ENCODE measurements at regions not wholly inside any gene's neighbourhood (a gene's known extent, or its start where the extent isn't known, plus 50 kb on each side); places are given as distances from the start of the nearest gene placed in this dataset.

DNA sequence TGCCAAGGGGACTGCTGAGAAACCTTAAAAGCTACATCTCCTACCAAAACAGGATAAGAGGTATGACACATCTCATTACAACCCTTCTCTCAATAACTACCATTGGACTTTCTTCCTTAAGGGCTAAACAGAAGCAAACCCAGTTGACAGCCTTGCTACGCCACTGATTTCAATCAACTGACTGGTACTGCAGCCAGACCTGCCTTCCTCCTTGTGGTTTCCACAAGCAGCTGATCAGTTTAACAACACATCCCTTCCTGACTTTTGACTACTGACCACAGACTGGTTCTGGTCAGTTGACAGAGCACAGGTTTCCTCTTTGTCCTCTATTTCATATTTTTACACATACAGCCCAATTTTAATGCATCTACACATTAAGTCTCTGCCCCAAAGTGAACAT, 108.8 kb downstream of the ADAMTS1 start:
- H2AFZ ChIP-seq (ENCODE audit: low read length), result no peak overlapping the region
- ATAC-seq (no peak), DNase-seq (no peak)
- no peaks in the 10 kb centered on the region for H3K9me2 ChIP-seq (replicated peaks; ENCODE audit: low read length)
- no peak overlapping the region for H3K27ac ChIP-seq (ENCODE audit: low read length)
- H3K4me1 ChIP-seq (ENCODE audit: insufficient read depth, low read length), result no peaks in the 10 kb centered on the region
- H3K36me3 ChIP-seq (ENCODE audit: low read depth, low read length), result no peaks in the 10 kb centered on the region
- H3F3A ChIP-seq (ENCODE audit: low read length, unreplicated experiment), result no peaks in the 10 kb centered on the region
- H3K79me2 ChIP-seq (ENCODE audit: low read length), result no peaks in the 10 kb centered on the region
- intact Hi-C loops (cut with micrococcal nuclease), result no loop called here
- no peak for TF ChIP-seq EZH2 (IDR thresholded peaks at IDR 0.05; ENCODE audit: low read length, unreplicated experiment)
- TF ChIP-seq, protein P1, sequence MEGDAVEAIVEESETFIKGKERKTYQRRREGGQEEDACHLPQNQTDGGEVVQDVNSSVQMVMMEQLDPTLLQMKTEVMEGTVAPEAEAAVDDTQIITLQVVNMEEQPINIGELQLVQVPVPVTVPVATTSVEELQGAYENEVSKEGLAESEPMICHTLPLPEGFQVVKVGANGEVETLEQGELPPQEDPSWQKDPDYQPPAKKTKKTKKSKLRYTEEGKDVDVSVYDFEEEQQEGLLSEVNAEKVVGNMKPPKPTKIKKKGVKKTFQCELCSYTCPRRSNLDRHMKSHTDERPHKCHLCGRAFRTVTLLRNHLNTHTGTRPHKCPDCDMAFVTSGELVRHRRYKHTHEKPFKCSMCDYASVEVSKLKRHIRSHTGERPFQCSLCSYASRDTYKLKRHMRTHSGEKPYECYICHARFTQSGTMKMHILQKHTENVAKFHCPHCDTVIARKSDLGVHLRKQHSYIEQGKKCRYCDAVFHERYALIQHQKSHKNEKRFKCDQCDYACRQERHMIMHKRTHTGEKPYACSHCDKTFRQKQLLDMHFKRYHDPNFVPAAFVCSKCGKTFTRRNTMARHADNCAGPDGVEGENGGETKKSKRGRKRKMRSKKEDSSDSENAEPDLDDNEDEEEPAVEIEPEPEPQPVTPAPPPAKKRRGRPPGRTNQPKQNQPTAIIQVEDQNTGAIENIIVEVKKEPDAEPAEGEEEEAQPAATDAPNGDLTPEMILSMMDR (conservative IDR thresholded peaks at IDR 0.05; ENCODE audit: low read depth, low read length), result no peak
- TF ChIP-seq EZH2phosphoT487 (IDR thresholded peaks at IDR 0.05; ENCODE audit: borderline replicate concordance, low read length), result no peak
- ChIA-PET CTCF (interaction anchor here (0.6 kb wide), 1 partner anchor 530 kb away, joined by 4 read pairs; no protein-coding TSS in a partner anchor), POLR2A (ENCODE audit: unreplicated experiment) (interaction anchor here (0.7 kb wide), 1 partner anchor 57 kb away, joined by 3 read pairs; no protein-coding TSS in a partner anchor)
- H3K27me3 ChIP-seq (ENCODE audit: low read length), result no peaks in the 10 kb centered on the region
- H3K9ac ChIP-seq (ENCODE audit: low read length), result no peak overlapping the region
- no TSS peak for BruUV-seq (replicated peaks)
- H3K4me3 ChIP-seq (ENCODE audit: low read length), result no peak overlapping the region
- H3K4me2 ChIP-seq (ENCODE audit: low read length), result no peak overlapping the region
- H3K9me3 ChIP-seq (ENCODE audit: low read length), result no peaks in the 10 kb centered on the region
- H4K20me1 ChIP-seq (ENCODE audit: low read length), result no peaks in the 10 kb centered on the region

DNA sequence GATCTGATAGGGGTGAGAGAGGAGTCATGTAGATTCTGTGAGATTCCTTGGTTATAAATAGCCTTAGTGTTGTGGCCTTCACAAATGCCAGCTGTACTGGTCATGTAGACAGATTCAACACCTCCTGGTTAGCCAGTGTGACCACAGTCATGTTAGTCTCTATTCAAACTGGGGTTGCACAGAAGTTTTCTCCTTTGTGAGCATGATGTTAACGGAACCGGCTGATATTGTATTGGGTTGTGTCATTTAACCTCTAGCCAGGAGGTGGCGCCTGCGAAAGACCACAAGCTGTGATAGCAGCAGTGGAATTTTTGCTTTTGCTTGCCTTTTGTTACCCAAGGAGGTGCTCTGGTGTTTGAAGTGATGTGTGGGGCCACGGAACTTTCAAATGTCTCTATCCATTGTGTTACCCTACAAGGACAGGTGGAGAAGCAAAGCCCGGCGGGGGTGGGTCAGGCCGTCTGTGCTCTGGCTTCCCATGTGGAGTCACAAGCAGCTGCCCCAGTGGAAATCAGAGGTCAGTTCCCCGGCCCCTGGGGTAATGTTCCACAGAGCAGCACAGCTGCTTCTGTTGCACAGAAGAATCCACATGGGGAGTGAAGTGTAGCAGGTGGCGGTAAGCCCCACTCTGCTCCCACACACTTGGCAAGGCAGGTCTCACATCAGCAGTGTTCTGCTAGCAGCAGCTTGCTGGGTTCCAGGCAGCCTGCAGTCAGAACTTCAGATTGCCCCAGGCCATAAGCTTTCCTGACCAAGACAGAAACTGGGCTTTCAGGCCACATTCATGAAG, 112.6 kb downstream of the ADAMTS1 start:
- 0 out of 2 replicates have a peak, but pooled peaks cover 2% of the 10 kb centered on the region for H3K27me3 ChIP-seq (ENCODE audit: low read length)
- no peak for TF ChIP-seq EZH2 (IDR thresholded peaks at IDR 0.05; ENCODE audit: low read length, unreplicated experiment)
- TF ChIP-seq EZH2phosphoT487 (IDR thresholded peaks at IDR 0.05; ENCODE audit: borderline replicate concordance, low read length), result no peak
- TF ChIP-seq, protein P1 (conservative IDR thresholded peaks at IDR 0.05; ENCODE audit: low read depth, low read length), result peak; percentile 81
- H3K4me3 ChIP-seq (ENCODE audit: low read length), result no peak overlapping the region
- H3K4me2 ChIP-seq (ENCODE audit: low read length), result no peak overlapping the region
- ATAC-seq (peak; percentile 37; the same call in 1 of the 2 replicates), DNase-seq (peak; percentile 64)
- H3K9ac ChIP-seq (ENCODE audit: low read length), result no peak overlapping the region
- no TSS peak for BruUV-seq (replicated peaks)
- no peaks in the 10 kb centered on the region for H3K4me1 ChIP-seq (ENCODE audit: insufficient read depth, low read length)
- H3K9me2 ChIP-seq (replicated peaks; ENCODE audit: low read length), result no peaks in the 10 kb centered on the region
- no peak overlapping the region for H3K27ac ChIP-seq (ENCODE audit: low read length)
- H2AFZ ChIP-seq (ENCODE audit: low read length), result no peak overlapping the region
- H3K9me3 ChIP-seq (ENCODE audit: low read length), result no peaks in the 10 kb centered on the region
- ChIA-PET CTCF (interaction anchor here (0.6 kb wide), 1 partner anchor 365 kb away, joined by 3 read pairs; no protein-coding TSS in a partner anchor), POLR2A (ENCODE audit: unreplicated experiment) (no interaction called here)
- intact Hi-C loops (cut with micrococcal nuclease), result no loop called here
- no peaks in the 10 kb centered on the region for H3K36me3 ChIP-seq (ENCODE audit: low read depth, low read length)
- H3F3A ChIP-seq (ENCODE audit: low read length, unreplicated experiment), result no peaks in the 10 kb centered on the region
- no peaks in the 10 kb centered on the region for H3K79me2 ChIP-seq (ENCODE audit: low read length)
- no peaks in the 10 kb centered on the region for H4K20me1 ChIP-seq (ENCODE audit: low read length)

DNA sequence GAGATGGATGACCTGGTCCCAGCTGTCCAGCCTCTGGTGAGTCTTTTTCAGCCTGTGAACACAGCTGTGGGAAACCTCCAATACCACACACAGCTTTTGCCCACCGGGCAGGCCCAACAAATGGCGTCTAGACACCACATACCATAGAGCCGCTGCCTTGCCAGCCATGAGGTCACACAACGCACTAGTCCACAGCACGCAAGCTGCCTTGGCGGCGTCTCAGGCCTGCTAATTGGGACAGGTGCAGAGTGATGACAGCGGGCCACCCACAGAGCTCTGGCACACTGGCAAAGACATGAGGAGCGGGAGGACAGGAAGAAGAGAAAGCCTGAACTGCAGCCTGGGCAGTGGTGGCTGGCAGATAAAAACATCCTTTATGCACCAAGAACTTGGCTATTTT, 125.5 kb downstream of the ADAMTS1 start:
- BruUV-seq (replicated peaks), result no TSS peak
- CTCF ChIA-PET, result no interaction called here
- H3K4me1 ChIP-seq (ENCODE audit: insufficient read depth, low read length), result peaks cover 13% of the 10 kb centered on the region; the same call in 1 of the 2 replicates
- DNase-seq (no peak), ATAC-seq (no peak)
- POLR2A ChIA-PET (ENCODE audit: unreplicated experiment), result no interaction called here
- no peaks in the 10 kb centered on the region for H3K36me3 ChIP-seq (ENCODE audit: low read depth, low read length)
- intact Hi-C loops (cut with micrococcal nuclease), result loop anchor here (5.0 to 10.0 kb wide), 4 partner anchors 212 to 837 kb away; no protein-coding TSS in a partner anchor
- H2AFZ ChIP-seq (ENCODE audit: low read length), result no peak overlapping the region
- H3K9me3 ChIP-seq (ENCODE audit: low read length), result no peaks in the 10 kb centered on the region
- H3K9me2 ChIP-seq (replicated peaks; ENCODE audit: low read length), result no peaks in the 10 kb centered on the region
- no peak overlapping the region for H3K4me2 ChIP-seq (ENCODE audit: low read length)
- no peaks in the 10 kb centered on the region for H3K79me2 ChIP-seq (ENCODE audit: low read length)
- no peaks in the 10 kb centered on the region for H3K27me3 ChIP-seq (ENCODE audit: low read length)
- H3K9ac ChIP-seq (ENCODE audit: low read length), result no peak overlapping the region
- H4K20me1 ChIP-seq (ENCODE audit: low read length), result no peaks in the 10 kb centered on the region
- TF ChIP-seq, protein P1 (conservative IDR thresholded peaks at IDR 0.05; ENCODE audit: low read depth, low read length), result no peak
- TF ChIP-seq EZH2phosphoT487 (IDR thresholded peaks at IDR 0.05; ENCODE audit: borderline replicate concordance, low read length) (no peak), EZH2 (IDR thresholded peaks at IDR 0.05; ENCODE audit: low read length, unreplicated experiment) (no peak)
- H3K4me3 ChIP-seq (ENCODE audit: low read length), result no peak overlapping the region
- H3K27ac ChIP-seq (ENCODE audit: low read length), result no peak overlapping the region
- H3F3A ChIP-seq (ENCODE audit: low read length, unreplicated experiment), result no peaks in the 10 kb centered on the region

Measured in PC-3 (cell line).